NCI-H1436 (cell line): ENCODE measurements at regions not wholly inside any gene's neighbourhood (a gene's known extent, or its start where the extent isn't known, plus 50 kb on each side); places are given as distances from the start of the nearest gene placed in this dataset.

Experiments
- DNase-seq: peaks from one replicate; lab custom pipeline; 2025; lab: John Stamatoyannopoulos, UW

- DNase-seq: no peak
Observed at GRCh38 chr1:55575571-55576279, 360.6 kb upstream of the USP24 start.

GRCh38 chr1:55574691-55575225 lies 359.6 kb upstream of the USP24 start:
- DNase-seq: no peak

- DNase-seq: no peak
Observed at GRCh38 chr1:55572878-55573734, 357.9 kb upstream of the USP24 start.

GRCh38 chr1:55571767-55572166 lies 356.6 kb upstream of the USP24 start:
- DNase-seq: no peak

GRCh38 chr1:55569417-55569816 lies 354.3 kb upstream of the USP24 start:
- DNase-seq: no peak

GRCh38 chr1:55568732-55569131 lies 353.6 kb upstream of the USP24 start:
- DNase-seq: no peak

- DNase-seq: no peak
Observed at GRCh38 chr1:55560266-55560665, 345.1 kb upstream of the USP24 start.

- no peak for DNase-seq
Observed at GRCh38 chr1:55559842-55560241, 344.7 kb upstream of the USP24 start.

- DNase-seq: no peak
Observed at GRCh38 chr1:55559161-55559611, 344.0 kb upstream of the USP24 start.

GRCh38 chr1:55558515-55558914 lies 343.4 kb upstream of the USP24 start:
- no peak for DNase-seq

GRCh38 chr1:55555956-55556725 lies 341.0 kb upstream of the USP24 start:
- no peak for DNase-seq

GRCh38 chr1:55554611-55555010 lies 339.4 kb upstream of the USP24 start:
- no peak for DNase-seq

GRCh38 chr1:55552636-55553035 lies 337.5 kb upstream of the USP24 start:
- no peak for DNase-seq

- DNase-seq: no peak
Observed at GRCh38 chr1:55547405-55547804, 332.2 kb upstream of the USP24 start.

GRCh38 chr1:55546553-55546952 lies 331.4 kb upstream of the USP24 start:
- no peak for DNase-seq

- no peak for DNase-seq
Observed at GRCh38 chr1:55544826-55545225, 329.7 kb upstream of the USP24 start.

- no peak for DNase-seq
Observed at GRCh38 chr1:55542901-55543504, 327.8 kb upstream of the USP24 start.

- DNase-seq: no peak
Observed at GRCh38 chr1:55541296-55541695, 326.1 kb upstream of the USP24 start.

GRCh38 chr1:55539652-55540512 lies 324.7 kb upstream of the USP24 start:
- DNase-seq: no peak

GRCh38 chr1:55538428-55538827 lies 323.3 kb upstream of the USP24 start:
- DNase-seq: no peak

GRCh38 chr1:55536545-55536865 lies 321.3 kb upstream of the USP24 start:
- no peak for DNase-seq
